BLaER1 treated with 17β-estradiol and CSF1 and Interleukin-3, amounts not matched to agents 10 nM and 100 nM (cell line): ENCODE measurements at regions not wholly inside any gene's neighbourhood (a gene's known extent, or its start where the extent isn't known, plus 50 kb on each side); places are given as distances from the start of the nearest gene placed in this dataset.

Source experiments
- H3K27ac ChIP-seq, 11 experiments: shearing (Covaris generic); formaldehyde crosslinking; 2 replicates each; pipeline ENCODE4 v1.8.1; 2022
- H3K27me3 ChIP-seq, 11 experiments: shearing (Covaris generic); formaldehyde crosslinking; 2 replicates each; pipeline ENCODE4 v1.8.1; 2022
- H3K36me3 ChIP-seq, 11 experiments: shearing (Covaris generic); formaldehyde crosslinking; 2 replicates each; pipeline ENCODE4 v1.8.1; 2022
- H3K4me1 ChIP-seq, 10 experiments: shearing (Covaris generic); formaldehyde crosslinking; 2 replicates each; pipeline ENCODE4 v1.8.1; 2022
- H3K4me2 ChIP-seq, 11 experiments: shearing (Covaris generic); formaldehyde crosslinking; 2 replicates each; pipeline ENCODE4 v1.8.1; 2022
- H3K4me3 ChIP-seq, 10 experiments: shearing (Covaris generic); formaldehyde crosslinking; 2 replicates each; pipeline ENCODE4 v1.8.1; 2022
- H3K9ac ChIP-seq, 11 experiments: shearing (Covaris generic); formaldehyde crosslinking; 2 replicates each; pipeline ENCODE4 v1.8.1; 2022
- H3K9me3 ChIP-seq, 11 experiments: shearing (Covaris generic); formaldehyde crosslinking; replicated peaks in 1 of 11; 2 replicates each; pipeline ENCODE4 v1.8.1; 2022
- H4K20me1 ChIP-seq, 11 experiments: shearing (Covaris generic); formaldehyde crosslinking; 2 replicates each; pipeline ENCODE4 v1.8.1; 2022
- Cebpa-rat ChIP-seq, 11 experiments: shearing (Covaris generic); IDR thresholded peaks; 2 replicates each; pipeline ENCODE4 v1.8.1; 2022

GRCh38 chr3:159634483-159634882 lies 354.2 kb upstream of the IL12A start:
- no peaks in the 10 kb centered on the region for H3K4me1 ChIP-seq
- H3K27ac ChIP-seq: no peak overlapping the region
- no peak overlapping the region for H3K4me2 ChIP-seq
- no peaks in the 10 kb centered on the region for H3K27me3 ChIP-seq
- no peak overlapping the region for H3K9ac ChIP-seq
- no peak for TF ChIP-seq Cebpa-rat (IDR thresholded peaks at IDR 0.05)
- H3K9me3 ChIP-seq: no peaks in the 10 kb centered on the region
- no peaks in the 10 kb centered on the region for H3K36me3 ChIP-seq
- no peak overlapping the region for H3K4me3 ChIP-seq
- H4K20me1 ChIP-seq: no peaks in the 10 kb centered on the region

- Histone ChIP-seq H3K4me3 (no peak overlapping the region), H3K9ac (no peak overlapping the region), H3K4me2 (no peak overlapping the region), H3K9me3 (no peaks in the 10 kb centered on the region), H4K20me1 (no peaks in the 10 kb centered on the region), H3K27ac (no peak overlapping the region), H3K4me1 (no peaks in the 10 kb centered on the region), H3K27me3 (no peaks in the 10 kb centered on the region), H3K36me3 (no peaks in the 10 kb centered on the region)
- no peak for TF ChIP-seq Cebpa-rat (IDR thresholded peaks at IDR 0.05)
Measured at GRCh38 chr3:159635047-159635641, 353.5 kb upstream of the IL12A start.

GRCh38 chr3:159637883-159638542 lies 350.6 kb upstream of the IL12A start:
- H3K4me2 ChIP-seq: no peak overlapping the region
- no peaks in the 10 kb centered on the region for H3K36me3 ChIP-seq
- no peak overlapping the region for H3K27ac ChIP-seq
- H3K9me3 ChIP-seq: no peaks in the 10 kb centered on the region
- no peaks in the 10 kb centered on the region for H3K27me3 ChIP-seq
- H3K9ac ChIP-seq: no peak overlapping the region
- no peaks in the 10 kb centered on the region for H4K20me1 ChIP-seq
- H3K4me3 ChIP-seq: no peak overlapping the region
- TF ChIP-seq Cebpa-rat (IDR thresholded peaks at IDR 0.05): no peak
- H3K4me1 ChIP-seq: no peaks in the 10 kb centered on the region

GRCh38 chr3:159640225-159640624 lies 348.4 kb upstream of the IL12A start:
- H3K27me3 ChIP-seq: no peaks in the 10 kb centered on the region
- H4K20me1 ChIP-seq: no peaks in the 10 kb centered on the region
- no peaks in the 10 kb centered on the region for H3K4me1 ChIP-seq
- H3K4me2 ChIP-seq: no peak overlapping the region
- H3K4me3 ChIP-seq: no peak overlapping the region
- H3K36me3 ChIP-seq: no peaks in the 10 kb centered on the region
- no peak overlapping the region for H3K9ac ChIP-seq
- TF ChIP-seq Cebpa-rat (IDR thresholded peaks at IDR 0.05): peak in 1 of 11 experiments; percentile 46; a peak in 1 of 22 replicates
- no peaks in the 10 kb centered on the region for H3K9me3 ChIP-seq
- H3K27ac ChIP-seq: no peak overlapping the region

- no peak for TF ChIP-seq Cebpa-rat (IDR thresholded peaks at IDR 0.05)
- H3K27me3 ChIP-seq: no peaks in the 10 kb centered on the region
- H3K9ac ChIP-seq: no peak overlapping the region
- no peaks in the 10 kb centered on the region for H4K20me1 ChIP-seq
- no peak overlapping the region for H3K4me2 ChIP-seq
- no peaks in the 10 kb centered on the region for H3K36me3 ChIP-seq
- H3K4me1 ChIP-seq: peaks cover 0 to 9% (median 2%) of the 10 kb centered on the region in 10 experiments; a peak in 8 of 20 replicates
- no peak overlapping the region for H3K4me3 ChIP-seq
- H3K27ac ChIP-seq: no peak overlapping the region
- no peaks in the 10 kb centered on the region for H3K9me3 ChIP-seq
Measured at GRCh38 chr3:159643406-159643805, 345.2 kb upstream of the IL12A start.

- H3K9me3 ChIP-seq: no peaks in the 10 kb centered on the region
- H3K27ac ChIP-seq: no peak overlapping the region
- H3K4me2 ChIP-seq: no peak overlapping the region
- no peaks in the 10 kb centered on the region for H4K20me1 ChIP-seq
- no peaks in the 10 kb centered on the region for H3K36me3 ChIP-seq
- H3K27me3 ChIP-seq: no peaks in the 10 kb centered on the region
- H3K4me3 ChIP-seq: no peak overlapping the region
- TF ChIP-seq Cebpa-rat (IDR thresholded peaks at IDR 0.05): no peak
- H3K9ac ChIP-seq: no peak overlapping the region
- H3K4me1 ChIP-seq: peaks cover 0 to 9% (median 2%) of the 10 kb centered on the region in 10 experiments; a peak in 8 of 20 replicates
Measured at GRCh38 chr3:159645874-159646273, 342.8 kb upstream of the IL12A start.

- Histone ChIP-seq H3K4me1 (peaks cover 0 to 9% (median 2%) of the 10 kb centered on the region in 10 experiments; a peak in 8 of 20 replicates), H4K20me1 (no peaks in the 10 kb centered on the region), H3K27me3 (no peaks in the 10 kb centered on the region), H3K4me2 (no peak overlapping the region), H3K9ac (no peak overlapping the region), H3K9me3 (no peaks in the 10 kb centered on the region), H3K4me3 (no peak overlapping the region), H3K36me3 (no peaks in the 10 kb centered on the region), H3K27ac (no peak overlapping the region)
- no peak for TF ChIP-seq Cebpa-rat (IDR thresholded peaks at IDR 0.05)
Measured at GRCh38 chr3:159649951-159650350, 338.7 kb upstream of the IL12A start.

- Histone ChIP-seq H3K4me3 (no peak overlapping the region), H3K27me3 (no peaks in the 10 kb centered on the region), H4K20me1 (no peaks in the 10 kb centered on the region), H3K36me3 (no peaks in the 10 kb centered on the region), H3K27ac (no peak overlapping the region), H3K9ac (no peak overlapping the region), H3K4me2 (no peak overlapping the region), H3K4me1 (peaks cover 0 to 9% (median 2%) of the 10 kb centered on the region in 10 experiments; a peak in 8 of 20 replicates), H3K9me3 (no peaks in the 10 kb centered on the region)
- TF ChIP-seq Cebpa-rat (IDR thresholded peaks at IDR 0.05): no peak
Measured at GRCh38 chr3:159650726-159651125, 337.9 kb upstream of the IL12A start.

GRCh38 chr3:159652452-159652851 lies 336.2 kb upstream of the IL12A start:
- Histone ChIP-seq H3K4me2 (no peak overlapping the region), H3K4me3 (no peak overlapping the region), H4K20me1 (no peaks in the 10 kb centered on the region), H3K9ac (no peak overlapping the region), H3K9me3 (no peaks in the 10 kb centered on the region), H3K4me1 (peaks cover 0 to 8% (median 2%) of the 10 kb centered on the region in 10 experiments; a peak in 8 of 20 replicates), H3K36me3 (no peaks in the 10 kb centered on the region), H3K27ac (no peak overlapping the region), H3K27me3 (no peaks in the 10 kb centered on the region)
- no peak for TF ChIP-seq Cebpa-rat (IDR thresholded peaks at IDR 0.05)
